GM04503 (cell line): ENCODE measurements at regions not wholly inside any gene's neighbourhood (a gene's known extent, or its start where the extent isn't known, plus 50 kb on each side); places are given as distances from the start of the nearest gene placed in this dataset.

Experiments used
- DNase-seq: peaks from one replicate; pipeline ENCODE4 v3.0.0-alpha.2; 2012; ENCODE audit warnings: low read depth

- DNase-seq: no peak
Observed at GRCh38 chr13:39233519-39233918, 195.3 kb downstream of the NHLRC3 start.

- DNase-seq: no peak
Observed at GRCh38 chr13:39244561-39245230, 206.4 kb downstream of the NHLRC3 start.

GRCh38 chr13:39245688-39246087 lies 207.4 kb downstream of the NHLRC3 start:
- no peak for DNase-seq

- no peak for DNase-seq
Observed at GRCh38 chr13:39249982-39250381, 211.7 kb downstream of the NHLRC3 start.

GRCh38 chr13:39250440-39250839 lies 212.2 kb downstream of the NHLRC3 start:
- no peak for DNase-seq

- DNase-seq: no peak
Observed at GRCh38 chr13:39251340-39251739, 213.1 kb downstream of the NHLRC3 start.

GRCh38 chr13:39253774-39254173 lies 215.5 kb downstream of the NHLRC3 start:
- DNase-seq: no peak

- no peak for DNase-seq
Observed at GRCh38 chr13:39254601-39255000, 216.3 kb downstream of the NHLRC3 start.

GRCh38 chr13:39257642-39258041 lies 219.4 kb downstream of the NHLRC3 start:
- DNase-seq: no peak

GRCh38 chr13:39259371-39260140 lies 221.3 kb downstream of the NHLRC3 start:
- no peak for DNase-seq

GRCh38 chr13:39263033-39263432 lies 224.8 kb downstream of the NHLRC3 start:
- DNase-seq: no peak

- no peak for DNase-seq
Observed at GRCh38 chr13:39263531-39263930, 225.3 kb downstream of the NHLRC3 start.

GRCh38 chr13:39266426-39266825 lies 228.2 kb downstream of the NHLRC3 start:
- DNase-seq: no peak

- DNase-seq: no peak
Observed at GRCh38 chr13:39268398-39268797, 230.1 kb downstream of the NHLRC3 start.

GRCh38 chr13:39269004-39269403 lies 230.7 kb downstream of the NHLRC3 start:
- DNase-seq: no peak

- no peak for DNase-seq
Observed at GRCh38 chr13:39269411-39269810, 231.2 kb downstream of the NHLRC3 start.

GRCh38 chr13:39272994-39273393 lies 234.7 kb downstream of the NHLRC3 start:
- no peak for DNase-seq

- no peak for DNase-seq
Observed at GRCh38 chr13:39273953-39274738, 235.9 kb downstream of the NHLRC3 start.

- DNase-seq: no peak
Observed at GRCh38 chr13:39274739-39275325, 236.6 kb downstream of the NHLRC3 start.

- DNase-seq: no peak
Observed at GRCh38 chr13:39279077-39279476, 240.8 kb downstream of the NHLRC3 start.

GRCh38 chr13:39281539-39282150 lies 243.4 kb downstream of the NHLRC3 start:
- DNase-seq: no peak

- DNase-seq: no peak
Observed at GRCh38 chr13:39282400-39282972, 244.2 kb downstream of the NHLRC3 start.
